GM19238 (cell line): ENCODE measurements at regions not wholly inside any gene's neighbourhood (a gene's known extent, or its start where the extent isn't known, plus 50 kb on each side); places are given as distances from the start of the nearest gene placed in this dataset.

Experiments
- DNase-seq: peaks from one replicate; pipeline ENCODE4 v3.0.0; 2011; ENCODE audit warnings: low spot score; ENCODE audit not compliant: insufficient read length

DNA sequence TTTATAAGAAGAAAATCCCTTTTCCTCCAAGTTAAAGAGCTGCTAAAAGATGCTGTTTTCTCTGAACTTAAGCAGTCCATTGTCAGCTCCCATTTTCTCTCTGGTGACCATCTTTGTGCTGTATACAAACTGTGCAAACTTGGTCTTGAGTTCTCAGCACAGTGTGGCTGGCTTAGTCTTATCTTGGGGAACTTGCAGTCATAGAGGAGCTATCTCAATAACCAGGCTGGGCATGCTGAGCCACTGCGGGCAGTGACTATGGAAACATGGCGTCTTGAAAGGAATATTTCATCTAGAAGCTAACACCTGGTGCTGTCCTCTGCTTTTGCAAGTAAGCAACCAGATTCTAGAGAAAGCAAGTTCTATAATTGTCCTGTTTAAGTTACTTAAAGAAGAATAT, 1334.4 kb upstream of the CELF4 start:
- no peak for DNase-seq

DNA sequence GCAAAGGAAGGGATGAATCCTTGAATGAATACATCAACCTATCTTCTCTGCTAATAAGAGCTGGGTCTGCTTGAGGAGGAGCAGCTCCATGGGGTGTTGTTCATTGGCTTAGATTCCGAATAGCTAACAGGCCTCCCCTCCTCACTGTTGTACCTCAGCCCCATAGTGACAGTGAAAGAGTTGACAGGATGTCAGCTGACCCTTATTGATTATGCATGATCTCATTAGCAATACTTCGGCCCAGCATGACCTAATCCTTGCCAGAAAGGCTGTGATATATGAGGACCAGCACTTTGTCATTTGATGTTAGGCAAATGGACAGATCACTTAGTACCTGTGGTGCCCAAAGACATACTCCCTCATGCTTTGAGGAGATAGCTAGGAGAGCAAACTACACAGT, 1333.7 kb upstream of the CELF4 start:
- no peak for DNase-seq

DNA sequence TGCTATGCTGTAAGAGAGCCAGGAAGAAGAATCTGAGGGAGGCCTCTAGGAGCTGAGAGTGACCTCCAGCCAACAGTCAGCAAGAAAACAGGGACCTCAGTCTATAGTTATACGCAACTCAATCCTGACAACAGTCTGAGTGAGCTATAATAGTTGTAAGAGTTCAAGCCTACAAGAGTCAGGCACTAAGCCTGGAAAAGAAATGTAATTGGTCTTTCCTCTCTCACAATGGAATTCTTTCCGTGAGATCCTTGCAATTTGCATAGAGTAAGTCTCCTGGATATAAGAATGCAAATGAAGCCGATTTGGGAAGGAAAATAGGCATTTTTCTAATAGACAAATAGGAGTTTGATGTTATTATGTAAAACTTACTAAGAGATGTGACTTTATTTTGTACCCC, 1332.6 kb upstream of the CELF4 start:
- DNase-seq = no peak

DNA sequence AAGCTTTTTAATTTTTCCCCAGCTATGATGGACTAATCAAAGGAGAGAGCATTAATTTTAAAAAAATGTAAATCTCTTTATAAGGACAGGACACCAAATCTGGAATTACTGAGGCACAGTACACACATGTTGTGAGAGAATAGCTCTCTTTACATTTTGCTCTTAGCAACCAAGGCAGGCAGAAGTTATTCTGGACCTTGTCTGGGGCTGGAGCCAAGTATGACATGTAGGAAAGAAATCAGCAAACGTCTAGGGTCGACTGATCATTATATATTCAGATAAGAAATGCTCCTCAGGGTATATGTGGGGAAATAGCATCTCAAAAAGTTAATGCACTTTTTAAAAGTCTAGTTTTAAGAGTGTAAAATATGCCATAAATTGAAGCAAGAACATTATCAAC, 1330.0 kb upstream of the CELF4 start:
- no peak for DNase-seq

DNA sequence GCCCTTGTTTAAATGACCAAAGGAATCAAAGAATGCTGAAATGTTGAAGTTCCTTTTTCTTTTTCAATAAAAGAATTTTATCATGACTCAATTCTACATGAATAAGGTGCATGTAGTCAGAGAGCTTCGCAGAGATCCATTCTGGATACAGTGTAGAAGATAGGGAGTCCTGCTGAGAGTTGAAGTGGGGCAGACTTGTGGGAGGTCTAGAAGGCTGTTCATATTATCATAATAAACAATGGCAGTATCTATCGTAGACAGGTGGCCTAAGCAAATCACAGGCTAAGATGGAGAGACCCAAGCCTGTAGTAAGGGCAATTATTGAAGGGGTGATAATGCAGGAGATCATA, 1322.0 kb upstream of the CELF4 start:
- no peak for DNase-seq

DNA sequence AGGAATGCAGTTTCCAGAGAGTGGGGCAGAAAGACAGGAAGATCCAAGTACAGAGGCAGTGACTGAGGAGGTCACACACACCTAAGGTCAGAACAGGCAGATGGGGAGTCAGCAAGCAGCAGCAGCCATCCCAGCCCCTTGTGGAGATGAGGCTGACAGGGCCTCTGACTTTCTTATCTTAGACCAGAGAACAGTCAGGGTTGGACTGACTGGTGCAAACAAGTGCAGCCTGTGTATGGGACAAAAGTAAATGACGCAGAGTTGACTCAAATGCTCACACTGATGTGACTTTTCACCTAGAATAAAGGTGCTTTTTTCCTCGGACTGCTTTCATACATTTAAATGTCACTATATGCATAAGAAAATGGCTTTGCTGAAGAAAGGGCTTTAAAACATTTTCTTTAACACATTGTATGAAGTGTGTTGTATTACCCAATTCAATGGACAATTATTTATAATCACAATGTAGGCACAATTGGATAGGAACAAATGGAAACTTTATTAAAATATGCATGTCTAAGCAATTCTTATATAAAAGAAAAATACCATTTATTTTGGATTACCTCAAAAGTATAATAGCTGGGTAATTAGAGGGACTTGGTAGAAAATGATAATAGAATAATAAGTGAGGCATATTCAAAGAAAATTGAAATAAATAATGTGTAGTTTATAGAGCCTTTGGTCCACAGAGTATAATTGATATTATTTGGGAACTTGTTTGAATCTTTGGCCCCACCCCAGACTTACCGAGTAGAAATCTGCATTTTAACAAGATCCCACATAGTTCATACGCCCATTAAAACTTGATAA, 1321.5 kb upstream of the CELF4 start:
- no peak for DNase-seq

DNA sequence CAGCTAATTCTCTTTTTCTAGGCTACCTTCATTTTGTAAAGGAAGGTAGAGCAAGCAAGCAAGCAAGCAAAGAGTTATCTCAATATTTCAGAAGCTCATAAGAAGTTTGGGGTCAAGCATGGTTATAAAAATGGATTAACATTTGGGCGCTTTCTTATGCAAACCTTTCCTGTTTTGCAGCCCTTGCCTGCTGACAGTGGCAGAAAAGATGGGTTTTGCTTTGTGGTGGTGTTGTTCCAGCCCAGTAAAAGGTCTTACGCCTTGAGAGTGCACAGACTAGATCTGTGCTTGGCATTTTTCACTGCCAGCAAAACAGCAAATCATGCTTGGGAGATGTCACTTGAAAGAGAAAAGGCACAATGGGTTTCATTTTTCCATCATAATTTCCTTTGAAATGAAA, 1320.6 kb upstream of the CELF4 start:
- DNase-seq = no peak

DNA sequence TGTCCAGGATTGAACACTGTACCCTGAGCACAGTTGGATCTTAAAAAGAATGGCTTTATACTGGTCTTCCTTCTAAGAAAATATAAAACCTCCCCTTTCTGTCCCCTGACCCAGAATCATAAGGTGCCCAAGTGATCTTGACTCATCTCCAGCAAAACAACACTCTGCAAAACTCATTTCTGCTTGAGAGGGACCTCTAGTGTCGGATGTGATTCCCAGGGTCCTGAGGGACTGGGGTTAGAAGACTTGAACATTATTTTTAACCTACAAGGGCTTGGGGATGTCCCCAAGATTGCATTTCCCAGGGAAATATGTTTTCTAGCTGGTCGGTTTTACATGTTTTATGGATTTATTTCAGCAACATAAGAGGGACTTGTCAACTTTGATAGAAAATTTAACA, 1318.5 kb upstream of the CELF4 start:
- DNase-seq = no peak

DNA sequence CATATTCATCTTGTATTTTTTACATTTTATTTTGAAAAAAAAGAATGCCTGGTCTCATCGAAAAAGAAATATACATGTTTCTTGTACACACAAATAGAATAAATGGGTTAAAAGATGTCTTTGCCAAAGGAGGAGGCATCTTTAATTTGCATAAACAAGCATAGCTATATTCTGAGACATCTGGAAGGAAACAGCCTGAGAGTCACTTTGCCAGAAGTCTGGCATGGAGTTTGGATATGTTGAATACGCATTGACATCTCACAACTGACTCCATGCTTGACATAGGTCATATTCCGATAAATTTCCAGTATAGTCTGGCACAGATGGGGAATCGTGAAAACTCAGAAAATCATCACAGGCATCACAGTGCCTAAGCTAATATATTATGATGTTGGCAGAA, 1317.5 kb upstream of the CELF4 start:
- no peak for DNase-seq

DNA sequence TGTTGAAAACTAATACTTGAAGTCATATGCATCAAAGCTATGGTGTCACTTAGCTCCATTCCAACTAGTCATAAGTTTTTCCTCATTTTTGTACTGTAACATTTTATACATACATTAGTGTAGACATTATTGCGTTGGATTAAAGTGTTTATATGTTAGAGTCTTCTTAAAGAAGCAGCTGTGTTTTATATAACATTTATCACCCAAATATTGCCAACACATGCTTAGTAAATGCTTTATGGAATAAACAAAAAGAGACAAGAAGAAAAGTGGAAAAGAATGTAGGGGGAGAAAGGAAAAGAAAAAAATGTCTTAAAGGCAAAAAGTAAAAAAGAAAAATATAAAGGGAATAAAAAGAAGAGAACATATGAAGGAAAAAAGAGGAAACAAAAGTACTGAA, 1314.3 kb upstream of the CELF4 start:
- DNase-seq = no peak

DNA sequence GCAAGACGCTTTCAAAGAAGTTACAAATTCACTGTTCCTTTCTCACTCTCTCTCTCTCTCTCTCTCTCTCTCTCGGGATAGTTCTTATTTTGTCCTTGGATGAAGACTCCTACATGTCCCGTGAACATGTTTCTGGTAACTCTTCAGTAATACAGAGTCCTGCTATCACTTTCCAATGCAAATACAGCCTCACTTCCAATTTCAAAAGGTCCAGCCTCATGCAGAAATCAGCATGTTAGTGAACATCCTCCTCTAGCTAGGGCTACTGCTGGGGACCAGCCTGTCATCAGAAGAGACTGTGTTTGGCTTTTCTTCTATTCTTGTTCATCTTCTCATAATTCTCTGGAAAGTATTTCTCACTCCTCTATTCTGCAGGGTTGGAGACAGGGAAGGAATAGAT, 1306.7 kb upstream of the CELF4 start:
- DNase-seq = no peak

DNA sequence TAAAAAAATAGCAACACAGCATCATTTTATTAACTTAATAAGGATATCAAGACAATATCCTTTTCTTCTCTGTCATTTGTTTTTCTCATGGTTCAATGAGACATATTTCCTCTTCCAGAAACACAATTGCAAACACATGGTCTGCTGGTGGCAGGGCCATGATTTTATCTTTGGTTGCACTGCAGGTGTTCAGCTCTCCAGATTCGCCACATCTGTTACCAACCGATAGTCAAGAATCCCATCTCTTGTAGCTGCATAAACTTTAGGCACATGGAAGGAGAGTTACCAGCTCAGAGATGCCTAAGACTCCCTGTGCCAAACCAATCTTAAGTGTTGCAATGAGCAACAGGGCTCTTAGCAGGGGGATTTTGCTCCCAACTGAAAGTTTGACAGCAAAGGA, 1303.2 kb upstream of the CELF4 start:
- DNase-seq = no peak

DNA sequence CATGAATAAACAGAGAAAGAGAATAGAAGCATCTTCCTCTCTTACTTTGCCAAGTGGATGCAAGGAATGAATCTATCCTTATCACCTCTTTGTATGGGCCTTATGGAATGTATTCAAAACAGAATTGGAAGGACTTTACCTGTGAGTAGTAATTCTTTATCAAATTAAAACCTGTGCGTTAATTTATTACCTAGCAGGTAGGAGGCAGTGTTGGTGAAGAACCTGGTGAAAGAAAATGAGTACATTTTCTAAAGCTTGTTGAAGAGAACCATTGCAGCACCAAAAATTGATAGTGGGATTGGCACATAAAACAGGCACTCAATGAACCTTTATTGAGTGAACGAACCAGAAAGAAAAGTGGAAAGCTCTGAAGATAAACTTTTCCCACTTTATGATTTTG, 1302.1 kb upstream of the CELF4 start:
- no peak for DNase-seq

DNA sequence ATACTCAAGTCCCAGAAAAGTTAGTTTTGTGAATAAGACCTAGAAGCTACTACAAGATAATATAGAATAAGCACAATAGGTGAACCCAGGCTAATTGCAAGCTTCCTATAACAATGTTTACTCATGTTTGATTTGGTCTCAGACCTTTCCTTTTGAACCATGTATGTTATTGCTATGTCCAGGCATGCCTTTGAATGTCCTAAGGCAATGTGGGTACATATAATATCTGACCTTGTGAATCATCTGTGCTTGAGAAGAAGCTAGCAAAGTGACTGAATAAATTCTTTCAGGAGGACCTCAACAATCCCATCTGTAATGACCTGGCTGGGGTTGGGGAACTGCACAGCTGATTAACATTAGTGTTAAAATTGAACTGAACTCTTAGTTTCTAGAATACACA, 1285.9 kb upstream of the CELF4 start:
- no peak for DNase-seq

DNA sequence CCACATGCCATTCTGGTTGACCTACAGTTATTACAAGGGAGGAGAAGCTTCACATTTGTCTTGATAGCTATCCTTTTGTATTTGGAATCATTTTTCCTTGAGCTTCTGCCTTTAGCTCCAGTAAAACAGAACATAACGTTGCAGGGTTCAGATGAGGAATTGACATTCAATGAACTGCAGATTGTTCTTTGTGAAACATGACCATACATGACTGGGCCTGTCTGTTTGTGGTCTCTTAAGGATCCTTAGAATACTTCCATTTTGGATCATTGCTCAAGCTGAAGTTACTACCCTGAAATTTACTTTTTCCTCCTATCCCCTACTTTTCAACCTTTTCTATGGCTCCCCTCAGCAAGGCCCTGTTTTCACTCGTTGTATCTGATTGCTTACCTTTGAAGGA, 1281.7 kb upstream of the CELF4 start:
- no peak for DNase-seq

DNA sequence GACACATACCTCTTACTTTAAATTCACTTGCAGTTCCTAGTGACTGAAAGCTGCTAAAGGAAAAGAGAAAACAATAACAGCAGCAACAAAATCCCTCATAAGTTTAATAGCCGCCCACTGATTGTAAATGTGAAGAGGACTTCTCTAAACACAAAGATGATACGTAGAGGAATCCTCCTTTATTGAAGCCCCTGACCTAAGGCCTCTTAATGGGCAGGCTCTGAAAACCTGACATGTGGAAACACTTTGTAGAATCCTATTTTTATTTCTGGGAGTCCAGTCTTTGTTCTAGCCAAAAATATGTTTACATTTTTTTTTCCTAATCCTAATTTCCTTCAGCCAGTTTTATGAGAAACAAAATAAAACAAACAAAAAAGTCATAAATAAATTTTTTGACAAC, 1277.7 kb upstream of the CELF4 start:
- DNase-seq = no peak

DNA sequence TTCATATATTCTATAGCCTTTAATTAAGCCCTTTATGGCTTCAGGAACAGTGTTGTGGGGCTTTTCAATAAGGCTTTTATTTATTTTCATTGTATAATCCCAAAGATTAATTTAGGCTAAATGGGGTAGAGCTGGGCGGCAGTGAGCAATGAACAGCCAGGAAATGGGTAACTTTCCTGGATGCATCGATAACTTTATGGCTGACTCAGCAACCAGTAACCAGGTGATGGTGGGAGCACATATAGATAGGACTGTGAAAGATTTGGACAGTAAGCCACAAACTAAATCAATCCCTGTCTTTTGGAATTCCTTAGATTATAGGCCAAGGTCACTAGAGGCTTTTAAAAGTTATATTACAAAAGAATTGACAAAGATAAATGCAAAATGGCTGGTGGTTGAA, 1260.6 kb upstream of the CELF4 start:
- no peak for DNase-seq

DNA sequence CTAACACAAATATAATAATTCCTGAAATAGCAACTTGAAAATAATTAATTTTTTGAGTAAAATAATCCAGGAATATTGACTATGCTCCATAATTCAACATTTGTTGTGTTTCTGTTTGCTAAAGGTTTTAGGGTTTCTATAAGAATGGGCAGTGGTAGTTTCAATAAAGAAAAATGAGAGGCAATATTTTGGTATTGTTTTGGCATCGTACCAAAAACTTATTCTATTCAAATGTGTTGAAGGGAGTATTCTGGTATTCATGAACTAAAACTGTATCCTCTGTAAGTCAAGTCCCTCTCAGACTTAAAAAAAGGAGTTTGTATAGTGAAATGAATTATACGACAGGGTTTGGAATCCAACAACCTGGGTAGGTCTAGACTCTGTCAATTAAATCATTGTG, 1245.6 kb upstream of the CELF4 start:
- no peak for DNase-seq

DNA sequence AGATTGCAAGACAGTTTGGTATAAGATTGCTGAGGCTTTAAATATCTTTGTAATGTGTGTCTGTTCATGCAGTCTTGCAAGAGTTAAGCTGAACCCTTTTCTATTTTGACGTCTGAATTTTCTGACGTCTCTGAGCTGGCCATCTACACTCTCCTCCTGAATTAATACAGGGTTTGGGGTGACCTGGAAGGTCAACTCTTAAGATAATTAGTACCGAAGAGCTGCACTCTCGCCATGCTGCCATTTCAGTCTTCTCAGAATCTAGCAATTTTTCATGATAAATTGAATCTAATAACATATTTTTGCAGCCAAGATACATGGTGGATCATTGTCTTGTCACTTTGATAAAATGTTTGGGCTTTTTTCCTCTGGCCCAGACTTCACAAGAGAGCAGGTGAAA, 1245.2 kb upstream of the CELF4 start:
- DNase-seq = no peak

DNA sequence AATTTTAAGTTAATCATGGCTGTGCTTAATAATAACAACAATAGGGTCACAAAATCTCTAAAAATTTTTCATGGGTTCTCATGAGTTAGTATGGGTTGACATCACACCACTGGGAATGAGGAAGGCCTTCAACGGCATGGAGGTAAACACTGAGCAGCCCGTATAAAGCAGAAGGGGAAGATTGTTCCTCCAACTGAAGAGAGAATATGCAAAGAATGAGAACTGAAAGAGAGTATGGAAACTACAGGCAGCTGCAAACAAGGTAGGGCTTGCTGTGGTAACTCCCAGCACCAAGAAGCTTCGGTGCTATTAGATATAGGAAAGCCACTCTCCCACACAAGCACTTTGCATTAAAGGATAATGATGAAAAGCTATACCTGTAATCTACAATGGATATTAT, 1242.3 kb upstream of the CELF4 start:
- no peak for DNase-seq

DNA sequence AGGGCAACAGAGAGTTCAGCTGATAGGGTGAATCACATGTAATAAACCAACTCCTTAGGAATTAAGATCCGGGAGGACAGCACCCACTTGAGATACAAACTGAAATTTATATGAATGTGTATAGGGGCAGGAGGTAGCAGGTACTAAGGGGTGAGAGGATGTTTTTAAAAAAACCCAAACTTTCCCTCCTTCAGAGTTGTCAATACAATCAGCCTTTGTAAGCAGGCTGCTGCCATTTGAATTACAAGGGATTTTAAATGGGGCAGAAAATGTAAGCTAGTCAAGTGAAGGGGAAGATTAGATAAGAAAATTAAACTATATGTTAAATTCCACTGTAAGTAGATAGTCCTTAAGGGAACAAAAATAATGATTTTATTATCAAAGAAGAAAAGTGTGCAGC, 1239.7 kb upstream of the CELF4 start:
- no peak for DNase-seq

DNA sequence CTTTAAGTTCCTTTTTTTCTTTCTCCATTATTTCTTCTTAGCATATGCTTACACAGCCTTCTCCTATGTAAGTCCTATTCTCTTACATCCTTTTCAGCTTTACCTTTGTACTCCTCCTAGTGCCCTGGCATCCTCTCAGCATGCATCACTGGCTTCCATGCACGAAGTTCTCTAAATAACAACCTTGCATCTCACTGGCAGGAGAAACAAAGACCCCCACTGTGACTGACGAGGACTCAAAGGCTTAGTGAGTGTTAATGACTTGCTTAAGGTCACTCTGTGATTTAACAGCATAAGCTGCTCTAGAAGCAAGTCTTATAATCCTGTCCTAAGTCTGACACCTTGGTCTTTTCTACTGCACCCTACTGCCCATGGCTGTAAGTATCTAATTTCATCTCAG, 1236.0 kb upstream of the CELF4 start:
- DNase-seq = no peak

DNA sequence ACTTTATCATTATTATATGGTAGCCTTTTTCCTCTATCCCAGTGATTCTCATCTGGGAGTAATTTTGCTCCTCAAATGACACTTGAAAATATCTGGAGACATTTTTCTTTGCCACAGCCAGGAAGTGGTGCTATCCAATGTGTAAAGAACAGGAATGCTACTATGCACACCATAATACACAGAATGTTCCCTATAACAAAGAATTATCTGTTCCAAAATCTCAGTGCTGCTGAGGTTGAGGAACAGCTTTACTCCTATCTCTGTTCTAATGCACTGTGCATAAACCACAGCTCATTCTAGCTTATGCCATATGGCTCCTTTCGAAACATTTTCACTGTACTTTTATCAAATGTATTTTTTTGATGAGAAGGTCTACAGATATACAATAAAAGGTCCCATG, 1231.2 kb upstream of the CELF4 start:
- DNase-seq = no peak

DNA sequence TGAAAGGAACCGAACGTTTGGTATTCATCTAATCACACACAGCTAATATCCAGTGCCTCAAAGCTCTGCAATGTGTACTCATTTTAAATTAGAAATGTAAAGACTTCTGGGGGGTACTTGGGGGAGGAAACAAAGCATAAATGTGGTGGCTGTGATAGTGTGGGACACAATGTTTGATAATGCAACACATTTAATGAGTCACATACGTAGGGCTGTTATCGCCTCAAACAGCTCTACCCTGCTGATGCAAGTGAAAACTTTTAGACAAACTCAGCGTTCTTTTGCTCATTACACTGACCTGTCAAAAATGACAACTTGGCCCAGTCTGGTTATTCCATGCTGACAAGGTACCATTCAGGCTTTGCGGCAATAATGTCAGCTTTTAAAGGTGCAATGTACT, 1227.1 kb upstream of the CELF4 start:
- no peak for DNase-seq
